SK-N-SH (cell line): ENCODE measurements at regions not wholly inside any gene's neighbourhood (a gene's known extent, or its start where the extent isn't known, plus 50 kb on each side); places are given as distances from the start of the nearest gene placed in this dataset.

Source experiments
- CTCF ChIA-PET: fragments of 300-600, 350-600 bp; formaldehyde crosslinking; extraction: SDS; loops from one replicate; lab custom pipeline; 2021; lab: Yijun Ruan, JAX
- POLR2A ChIA-PET: fragments of 350-600 bp; sonication (Branson Sonifier 250); formaldehyde crosslinking; extraction: SDS; loops from one replicate; lab custom pipeline; 2020; ENCODE audit warnings: antibody characterized with exemption, inconsistent platforms; lab: Yijun Ruan, JAX
- DNase-seq: peaks from one replicate; pipeline ENCODE4 v3.0.0; 2012
- H2AFZ ChIP-seq: fragments of 200-600 bp; sonication (generic); 2 replicates; pipeline ENCODE4 v1.8.1; 2016; ENCODE audit warnings: antibody characterized with exemption, mild to moderate bottlenecking, low read depth
- H3F3A ChIP-seq: fragments of 200-600 bp; sonication (generic); replicated peaks from 2 replicates; pipeline ENCODE3; 2016; ENCODE audit warnings: antibody characterized with exemption, mild to moderate bottlenecking; ENCODE audit not compliant: insufficient read depth
- H3K27ac ChIP-seq, 2 experiments: fragments of 200-500 bp in 1 of 2; fragments of 200-600 bp in 1 of 2; sonication (Bioruptor generic) in 1 of 2; sonication (generic), shearing (Covaris generic) in 1 of 2; 2 replicates each; pipeline versions ENCODE4 v1.5.1 to v1.6.1; 2014 to 2016; ENCODE audit warnings: low read depth in 2 of 2, inconsistent platforms in 1 of 2, low read length in 1 of 2, mild to moderate bottlenecking in 1 of 2, mixed read lengths in 1 of 2
- H3K27me3 ChIP-seq: fragments of 200-600 bp; sonication (generic), shearing (Covaris generic); 2 replicates; pipeline ENCODE4 v1.6.1; 2016; ENCODE audit warnings: mixed run types; ENCODE audit not compliant: insufficient read depth
- H3K36me3 ChIP-seq, 2 experiments: fragments of 200-500 bp in 1 of 2; fragments of 200-600 bp in 1 of 2; sonication (Bioruptor generic) in 1 of 2; sonication (generic) in 1 of 2; replicated peaks in 1 of 2; 2 replicates each; pipeline versions ENCODE3 to v1.5.1; 2014 to 2016; ENCODE audit warnings: low read length in 1 of 2, mild to moderate bottlenecking in 1 of 2; ENCODE audit not compliant: insufficient read depth in 2 of 2, control insufficient read depth in 1 of 2
- H3K4me1 ChIP-seq, 2 experiments: fragments of 200-500 bp in 1 of 2; fragments of 200-600 bp in 1 of 2; sonication (Bioruptor generic) in 1 of 2; sonication (generic), shearing (Covaris generic) in 1 of 2; 2 replicates each; pipeline versions ENCODE4 v1.5.1 to v1.6.1; 2014 to 2016; ENCODE audit warnings: low read depth in 1 of 2, low read length in 1 of 2, mixed run types in 1 of 2; ENCODE audit not compliant: insufficient read depth in 2 of 2, control insufficient read depth in 1 of 2
- H3K4me2 ChIP-seq: fragments of 200-600 bp; sonication (generic), shearing (Covaris generic); 2 replicates; pipeline ENCODE4 v1.6.1; 2017; ENCODE audit warnings: mixed run types
- H3K4me3 ChIP-seq, 2 experiments: fragments of 200-500 bp in 1 of 2; fragments of 200-600 bp in 1 of 2; sonication (Bioruptor generic) in 1 of 2; sonication (generic), shearing (Covaris generic) in 1 of 2; 2 replicates each; pipeline versions ENCODE4 v1.5.1 to v1.8.1; 2014 to 2016; ENCODE audit warnings: low read depth in 2 of 2, inconsistent platforms in 1 of 2, low read length in 1 of 2, mild to moderate bottlenecking in 1 of 2, mixed read lengths in 1 of 2, moderate library complexity in 1 of 2
- H3K79me2 ChIP-seq: fragments of 200-600 bp; sonication (generic); 2 replicates; pipeline ENCODE4 v1.8.1; 2017; ENCODE audit warnings: mild to moderate bottlenecking; ENCODE audit not compliant: insufficient read depth
- H3K9ac ChIP-seq: fragments of 200-600 bp; sonication (generic); 2 replicates; pipeline ENCODE4 v1.6.1; 2017; ENCODE audit warnings: mixed run types
- H3K9me2 ChIP-seq: fragments of 200-600 bp; sonication (generic); 2 replicates; pipeline ENCODE4 v1.6.1; 2017; ENCODE audit warnings: mixed run types
- H3K9me3 ChIP-seq: fragments of 200-600 bp; sonication (generic); 2 replicates; pipeline ENCODE4 v1.6.1; 2017; ENCODE audit warnings: mixed run types, mild to moderate bottlenecking, moderate library complexity
- H4K20me1 ChIP-seq: fragments of 200-600 bp; sonication (generic); 2 replicates; pipeline ENCODE4 v1.6.1; 2017; ENCODE audit warnings: mild to moderate bottlenecking, mixed run types; ENCODE audit not compliant: insufficient read depth
- CHD2 ChIP-seq: fragments of 150-350 bp; IDR thresholded peaks from 2 replicates; pipeline ENCODE4 v1.6.1; 2018; ENCODE audit warnings: low read length; ENCODE audit not compliant: partially characterized antibody
- EP300 ChIP-seq, 2 experiments: IDR thresholded peaks; 2 replicates each; pipeline versions ENCODE4 v1.4.0 to v1.6.1; 2012; ENCODE audit warnings: borderline replicate concordance in 1 of 2, low read depth in 1 of 2, low read length in 1 of 2
- FOSL2 ChIP-seq: IDR thresholded peaks from 2 replicates; pipeline ENCODE4 v1.4.0; 2012; ENCODE audit warnings: low read depth, mild to moderate bottlenecking, moderate library complexity, borderline replicate concordance
- FOXJ3 ChIP-seq: sonication (generic); formaldehyde crosslinking; IDR thresholded peaks from 2 replicates; pipeline ENCODE4 v1.5.1; 2020; ENCODE audit warnings: mild to moderate bottlenecking, missing genetic modification reagents
- FOXM1 ChIP-seq: IDR thresholded peaks from 2 replicates; pipeline ENCODE4 v1.4.0; 2012; ENCODE audit warnings: low read depth, mild to moderate bottlenecking
- JUND ChIP-seq: IDR thresholded peaks from 2 replicates; pipeline ENCODE4 v1.4.0; 2012
- RFX5 ChIP-seq: IDR thresholded peaks from 2 replicates; pipeline ENCODE4 v1.6.1; 2012; ENCODE audit warnings: mild to moderate bottlenecking, improper control_type of control experiment, low read length
- SIN3A ChIP-seq: IDR thresholded peaks from 2 replicates; pipeline ENCODE4 v1.6.1; 2012; ENCODE audit warnings: low read depth, mild to moderate bottlenecking, low read length, moderate library complexity, borderline replicate concordance
- SMC3 ChIP-seq: IDR thresholded peaks from 2 replicates; pipeline ENCODE4 v1.6.1; 2012; ENCODE audit warnings: low read depth, low read length, improper control_type of control experiment
- WGBS: methylation state at CpG from one replicate; pipeline ENCODE4 v1.1.6; 2017; ENCODE audit warnings: low lambda C conversion rate; 5-methylcytosine and 5-hydroxymethylcytosine counted together
- TF ChIP-seq, protein P1 (sequence below): IDR thresholded peaks from 2 replicates; pipeline ENCODE4 v1.6.1; 2012; ENCODE audit warnings: mild to moderate bottlenecking, low read depth, low read length, moderate library complexity
- TF ChIP-seq, protein P2 (sequence below): IDR thresholded peaks from 2 replicates; pipeline ENCODE4 v1.4.0; 2012; ENCODE audit warnings: low read depth, borderline replicate concordance

DNA sequence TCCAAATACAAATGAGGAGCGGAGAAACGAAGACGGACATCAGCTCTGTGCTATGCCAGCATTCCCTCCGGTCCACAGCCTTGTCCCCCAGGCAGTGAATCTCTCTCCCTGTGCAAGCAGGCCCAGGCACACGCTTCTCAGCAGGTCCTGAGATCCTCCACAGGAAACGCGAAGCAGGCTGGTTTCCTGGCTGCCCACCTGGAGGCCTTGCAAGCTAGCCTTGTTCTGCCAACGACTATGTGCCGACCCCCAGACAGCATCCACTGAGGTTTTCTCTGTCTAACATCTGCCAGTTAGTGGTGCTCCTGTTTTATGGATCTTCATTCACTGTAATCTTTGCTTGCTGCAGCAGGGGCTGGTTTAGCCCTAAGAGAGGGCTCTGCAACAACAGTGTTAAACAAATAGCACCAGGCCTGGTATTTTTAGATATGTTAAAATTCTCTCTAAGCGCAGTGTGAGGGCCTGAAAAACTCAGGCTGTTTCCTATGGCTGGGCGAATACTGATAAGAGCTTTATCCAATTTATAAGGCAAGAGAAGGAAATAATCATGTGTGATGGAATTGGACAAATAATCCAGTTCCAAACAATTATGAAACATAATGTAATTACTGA is 386.0 kb upstream of the ARID1B start (continued):
- TF ChIP-seq, protein P1, sequence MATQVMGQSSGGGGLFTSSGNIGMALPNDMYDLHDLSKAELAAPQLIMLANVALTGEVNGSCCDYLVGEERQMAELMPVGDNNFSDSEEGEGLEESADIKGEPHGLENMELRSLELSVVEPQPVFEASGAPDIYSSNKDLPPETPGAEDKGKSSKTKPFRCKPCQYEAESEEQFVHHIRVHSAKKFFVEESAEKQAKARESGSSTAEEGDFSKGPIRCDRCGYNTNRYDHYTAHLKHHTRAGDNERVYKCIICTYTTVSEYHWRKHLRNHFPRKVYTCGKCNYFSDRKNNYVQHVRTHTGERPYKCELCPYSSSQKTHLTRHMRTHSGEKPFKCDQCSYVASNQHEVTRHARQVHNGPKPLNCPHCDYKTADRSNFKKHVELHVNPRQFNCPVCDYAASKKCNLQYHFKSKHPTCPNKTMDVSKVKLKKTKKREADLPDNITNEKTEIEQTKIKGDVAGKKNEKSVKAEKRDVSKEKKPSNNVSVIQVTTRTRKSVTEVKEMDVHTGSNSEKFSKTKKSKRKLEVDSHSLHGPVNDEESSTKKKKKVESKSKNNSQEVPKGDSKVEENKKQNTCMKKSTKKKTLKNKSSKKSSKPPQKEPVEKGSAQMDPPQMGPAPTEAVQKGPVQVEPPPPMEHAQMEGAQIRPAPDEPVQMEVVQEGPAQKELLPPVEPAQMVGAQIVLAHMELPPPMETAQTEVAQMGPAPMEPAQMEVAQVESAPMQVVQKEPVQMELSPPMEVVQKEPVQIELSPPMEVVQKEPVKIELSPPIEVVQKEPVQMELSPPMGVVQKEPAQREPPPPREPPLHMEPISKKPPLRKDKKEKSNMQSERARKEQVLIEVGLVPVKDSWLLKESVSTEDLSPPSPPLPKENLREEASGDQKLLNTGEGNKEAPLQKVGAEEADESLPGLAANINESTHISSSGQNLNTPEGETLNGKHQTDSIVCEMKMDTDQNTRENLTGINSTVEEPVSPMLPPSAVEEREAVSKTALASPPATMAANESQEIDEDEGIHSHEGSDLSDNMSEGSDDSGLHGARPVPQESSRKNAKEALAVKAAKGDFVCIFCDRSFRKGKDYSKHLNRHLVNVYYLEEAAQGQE, result no peak
- TF ChIP-seq FOSL2, result no peak
- TF ChIP-seq CHD2, result peak; percentile 55
- TF ChIP-seq, protein P2, sequence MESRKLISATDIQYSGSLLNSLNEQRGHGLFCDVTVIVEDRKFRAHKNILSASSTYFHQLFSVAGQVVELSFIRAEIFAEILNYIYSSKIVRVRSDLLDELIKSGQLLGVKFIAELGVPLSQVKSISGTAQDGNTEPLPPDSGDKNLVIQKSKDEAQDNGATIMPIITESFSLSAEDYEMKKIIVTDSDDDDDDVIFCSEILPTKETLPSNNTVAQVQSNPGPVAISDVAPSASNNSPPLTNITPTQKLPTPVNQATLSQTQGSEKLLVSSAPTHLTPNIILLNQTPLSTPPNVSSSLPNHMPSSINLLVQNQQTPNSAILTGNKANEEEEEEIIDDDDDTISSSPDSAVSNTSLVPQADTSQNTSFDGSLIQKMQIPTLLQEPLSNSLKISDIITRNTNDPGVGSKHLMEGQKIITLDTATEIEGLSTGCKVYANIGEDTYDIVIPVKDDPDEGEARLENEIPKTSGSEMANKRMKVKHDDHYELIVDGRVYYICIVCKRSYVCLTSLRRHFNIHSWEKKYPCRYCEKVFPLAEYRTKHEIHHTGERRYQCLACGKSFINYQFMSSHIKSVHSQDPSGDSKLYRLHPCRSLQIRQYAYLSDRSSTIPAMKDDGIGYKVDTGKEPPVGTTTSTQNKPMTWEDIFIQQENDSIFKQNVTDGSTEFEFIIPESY, result no peak
- TF ChIP-seq FOXM1, result no peak

DNA sequence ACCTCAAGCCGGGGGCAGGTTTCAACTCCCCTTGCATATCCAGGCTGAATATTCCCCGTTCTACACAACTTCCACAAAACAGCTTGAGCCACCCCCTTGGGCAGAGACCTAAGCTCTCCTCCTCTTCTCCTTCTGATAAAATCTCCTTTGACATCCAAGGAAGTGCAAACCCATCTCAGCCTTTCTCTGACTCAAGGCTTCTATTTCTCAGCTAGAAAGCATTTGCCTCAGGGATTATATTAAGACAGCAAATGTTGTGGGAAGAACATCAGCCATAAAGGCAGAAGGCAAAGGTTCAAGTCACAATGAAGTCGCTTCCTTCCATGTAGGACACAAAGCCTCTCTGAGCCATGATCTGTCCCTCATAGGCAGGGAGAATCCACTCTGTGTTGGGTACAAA is 386.6 kb upstream of the ARID1B start:
- Histone ChIP-seq H3K9me2 (no peaks in the 10 kb centered on the region), H3K36me3 (no peaks in the 10 kb centered on the region), H3K9ac (no peak overlapping the region), H3K4me2 (no peak overlapping the region), H3K27me3 (no peaks in the 10 kb centered on the region), H2AFZ (no peak overlapping the region), H3F3A (no peaks in the 10 kb centered on the region), H4K20me1 (no peaks in the 10 kb centered on the region), H3K4me3 (no peak overlapping the region), H3K79me2 (no peaks in the 10 kb centered on the region), H3K4me1 (peaks cover 0 to 14% of the 10 kb centered on the region in 2 experiments; a peak in 2 of 4 replicates), H3K9me3 (no peaks in the 10 kb centered on the region), H3K27ac (no peak overlapping the region)
- ChIA-PET POLR2A (no interaction called here), CTCF (interaction anchor here (1.0 kb wide), 1 partner anchor 13 kb away, joined by 3 read pairs; no protein-coding TSS in a partner anchor)
- DNase-seq, result no peak
- WGBS, result 47% methylated on average over 3 of the region's 3 CpGs
- TF ChIP-seq SMC3 (no peak), SIN3A (no peak), CHD2 (no peak), RFX5 (no peak), EP300 (IDR thresholded peaks at IDR 0.05; ENCODE audit: borderline replicate concordance in 1 of 2, low read depth in 1 of 2, low read length in 1 of 2) (no peak), FOXJ3 (CRISPR knock-in tag) (no peak), JUND (no peak)
